Upper lobe of left lung (tissue), 6 donors: ENCODE measurements at regions not wholly inside any gene's neighbourhood (a gene's known extent, or its start where the extent isn't known, plus 50 kb on each side); places are given as distances from the start of the nearest gene placed in this dataset.

Source experiments
- ATAC-seq, 2 donors: fragments of 200-7000 bp; cut with Tn5 transposase; one replicate each; pipeline ENCODE4 v1.9.1; 2022; ENCODE audit warnings: mild to moderate bottlenecking in 2 of 2, moderate library complexity in 2 of 2; ENCODE audit not compliant: low FRiP score in 2 of 2
- DNase-seq, 2 donors: peaks; one replicate each; pipeline ENCODE4 v3.0.0-alpha.2; 2019 to 2020
- H3K27ac ChIP-seq, 4 donors: fragments of 200-600 bp; sonication (generic); one replicate each; pipeline ENCODE4 v1.5.1; 2016 to 2019
- H3K27me3 ChIP-seq, 4 donors: fragments of 200-600 bp; sonication (generic); one replicate each; pipeline ENCODE4 v1.5.1; 2017 to 2019
- H3K36me3 ChIP-seq, 4 donors: fragments of 200-600 bp; sonication (generic); one replicate each; pipeline ENCODE4 v1.5.1; 2016 to 2019
- H3K4me1 ChIP-seq, 4 donors: fragments of 200-600 bp; sonication (generic); one replicate each; pipeline ENCODE4 v1.5.1; 2018 to 2019
- H3K4me3 ChIP-seq, 4 donors: fragments of 200-600 bp; sonication (generic); one replicate each; pipeline ENCODE4 v1.5.1; 2017 to 2019; ENCODE audit warnings: mild to moderate bottlenecking in 2 of 4, moderate library complexity in 1 of 4
- H3K9me3 ChIP-seq, 4 donors: fragments of 200-600 bp; sonication (generic); one replicate each; pipeline ENCODE4 v1.5.1; 2018 to 2019
- CTCF ChIP-seq, 6 experiments: fragments of 450-650 bp in 4 of 6; fragments of 200-600 bp in 2 of 6; sonication (generic) in 2 of 6; IDR thresholded peaks; one replicate each; pipeline ENCODE4 v1.5.1; 2016 to 2019; ENCODE audit warnings: antibody characterized with exemption in 6 of 6
- EP300 ChIP-seq, 4 donors: sonication (generic); formaldehyde crosslinking; IDR thresholded peaks; one replicate each; pipeline ENCODE4 v1.5.1; 2017; ENCODE audit warnings: antibody characterized with exemption in 4 of 4, control low read depth in 2 of 4
- POLR2A ChIP-seq, 4 donors: fragments of 450-650 bp; IDR thresholded peaks; one replicate each; pipeline ENCODE4 v1.5.1; 2016 to 2017; ENCODE audit warnings: antibody characterized with exemption in 4 of 4, mild to moderate bottlenecking in 2 of 4
- POLR2AphosphoS5 ChIP-seq, 2 donors: sonication (generic); formaldehyde crosslinking; IDR thresholded peaks; one replicate each; pipeline ENCODE4 v1.5.1; 2017; ENCODE audit warnings: antibody characterized with exemption in 2 of 2
- WGBS, 2 donors: methylation state at CpG; one replicate each; pipeline ENCODE4 v1.1.5; 2017 to 2018; 5-methylcytosine and 5-hydroxymethylcytosine counted together
- donor health status: DM: no; HTN: no; CAD: no; lungs with moderate emphysema.
- donor health status: DM: no; HTN: yes; CAD: no; lungs with severe emphysema.

- peaks cover 0 to 3% (median 0%) of the 10 kb centered on the region in 4 donors for H3K9me3 ChIP-seq
- no peaks in the 10 kb centered on the region for H3K4me1 ChIP-seq
- no peaks in the 10 kb centered on the region for H3K27me3 ChIP-seq
- no peak for DNase-seq
- no peak overlapping the region for H3K27ac ChIP-seq
- TF ChIP-seq POLR2A (IDR thresholded peaks at IDR 0.05), result no peak
- TF ChIP-seq CTCF (IDR thresholded peaks at IDR 0.05), result no peak
- no peak for TF ChIP-seq POLR2AphosphoS5 (IDR thresholded peaks at IDR 0.05)
- no peak for TF ChIP-seq EP300 (IDR thresholded peaks at IDR 0.05)
- no peaks in the 10 kb centered on the region for H3K36me3 ChIP-seq
- 89 to 98% methylated on average over 2 of the region's 2 CpGs for WGBS, 2 donors
- no peak overlapping the region for H3K4me3 ChIP-seq
- ATAC-seq, result no peak
Measured at GRCh38 chr20:41678799-41679198, 60.6 kb upstream of the CHD6 start.

- no peak for DNase-seq
- no peak overlapping the region for H3K4me3 ChIP-seq
- TF ChIP-seq EP300 (IDR thresholded peaks at IDR 0.05), result no peak
- TF ChIP-seq POLR2A (IDR thresholded peaks at IDR 0.05), result no peak
- no peak for TF ChIP-seq POLR2AphosphoS5 (IDR thresholded peaks at IDR 0.05)
- TF ChIP-seq CTCF (IDR thresholded peaks at IDR 0.05), result no peak
- H3K9me3 ChIP-seq, result no peaks in the 10 kb centered on the region
- no peaks in the 10 kb centered on the region for H3K36me3 ChIP-seq
- no peak for ATAC-seq
- no peak overlapping the region for H3K27ac ChIP-seq
- H3K27me3 ChIP-seq, result no peaks in the 10 kb centered on the region
- no peaks in the 10 kb centered on the region for H3K4me1 ChIP-seq
- 96 to 97% methylated on average over 3 of the region's 3 CpGs for WGBS, 2 donors
Measured at GRCh38 chr20:41672282-41672681, 54.1 kb upstream of the CHD6 start.

- DNase-seq (no peak), ATAC-seq (no peak)
- Histone ChIP-seq H3K9me3 (no peaks in the 10 kb centered on the region), H3K4me1 (no peaks in the 10 kb centered on the region), H3K36me3 (no peaks in the 10 kb centered on the region), H3K27ac (no peak overlapping the region), H3K27me3 (no peaks in the 10 kb centered on the region), H3K4me3 (no peak overlapping the region)
- WGBS, 2 donors, result 72 to 84% methylated on average over 6 of the region's 6 CpGs
- no peak for TF ChIP-seq POLR2AphosphoS5 (IDR thresholded peaks at IDR 0.05)
- no peak for TF ChIP-seq CTCF (IDR thresholded peaks at IDR 0.05)
- TF ChIP-seq POLR2A (IDR thresholded peaks at IDR 0.05), result no peak
- TF ChIP-seq EP300 (IDR thresholded peaks at IDR 0.05), result no peak
Measured at GRCh38 chr20:41671143-41671542, 53.0 kb upstream of the CHD6 start.

- no peak overlapping the region for H3K27ac ChIP-seq
- no peak for DNase-seq
- no peaks in the 10 kb centered on the region for H3K9me3 ChIP-seq
- no peak for ATAC-seq
- WGBS, 2 donors, result 78 to 83% methylated on average over 6 of the region's 6 CpGs
- H3K36me3 ChIP-seq, result no peaks in the 10 kb centered on the region
- no peak overlapping the region for H3K4me3 ChIP-seq
- H3K4me1 ChIP-seq, result no peaks in the 10 kb centered on the region
- no peaks in the 10 kb centered on the region for H3K27me3 ChIP-seq
- TF ChIP-seq POLR2A (IDR thresholded peaks at IDR 0.05) (no peak), CTCF (IDR thresholded peaks at IDR 0.05) (no peak), POLR2AphosphoS5 (IDR thresholded peaks at IDR 0.05) (no peak), EP300 (IDR thresholded peaks at IDR 0.05) (no peak)
Measured at GRCh38 chr20:41670631-41671030, 52.5 kb upstream of the CHD6 start.

- WGBS, 2 donors, result 36 to 39% methylated on average over 6 of the region's 6 CpGs
- no peak overlapping the region for H3K27ac ChIP-seq
- DNase-seq, result no peak
- no peaks in the 10 kb centered on the region for H3K27me3 ChIP-seq
- ATAC-seq, result no peak
- H3K4me1 ChIP-seq, result no peaks in the 10 kb centered on the region
- TF ChIP-seq POLR2A (IDR thresholded peaks at IDR 0.05) (no peak), EP300 (IDR thresholded peaks at IDR 0.05) (no peak), CTCF (IDR thresholded peaks at IDR 0.05) (no peak), POLR2AphosphoS5 (IDR thresholded peaks at IDR 0.05) (no peak)
- H3K9me3 ChIP-seq, result no peaks in the 10 kb centered on the region
- H3K4me3 ChIP-seq, result no peak overlapping the region
- no peaks in the 10 kb centered on the region for H3K36me3 ChIP-seq
Measured at GRCh38 chr20:41669708-41670263, 51.6 kb upstream of the CHD6 start.
